AML-193 (cell line): ENCODE measurements at regions not wholly inside any gene's neighbourhood (a gene's known extent, or its start where the extent isn't known, plus 50 kb on each side); places are given as distances from the start of the nearest gene placed in this dataset.
"Not testable (repeated sequence)": the region's sequence is repeated elsewhere in the genome, so short reads cannot be mapped to it uniquely, and the experiment has no call there.

Source experiments
- DNase-seq, 2 experiments: peaks; one replicate each; lab custom pipeline; 2025; lab: John Stamatoyannopoulos, UW

DNA sequence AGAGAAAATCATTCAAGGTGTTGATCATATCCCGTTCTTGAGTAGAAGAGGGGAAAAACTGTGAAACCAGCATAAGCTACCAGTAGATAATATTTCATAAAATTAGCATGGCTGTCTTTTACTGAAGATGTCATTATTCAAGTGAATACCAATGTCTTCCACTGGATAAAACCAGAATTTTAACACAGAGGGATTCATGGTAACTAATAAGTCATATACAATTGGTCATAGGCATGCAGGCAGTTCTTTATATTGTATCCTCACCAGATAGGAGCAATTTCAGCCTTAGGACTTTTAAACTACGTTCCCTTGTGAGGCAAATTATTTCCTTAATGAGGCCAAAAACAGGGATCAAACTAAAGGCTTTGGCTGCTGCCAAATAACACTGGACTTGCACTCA lies 202.3 kb upstream of the PITRM1 start:
- no peak for DNase-seq

DNA sequence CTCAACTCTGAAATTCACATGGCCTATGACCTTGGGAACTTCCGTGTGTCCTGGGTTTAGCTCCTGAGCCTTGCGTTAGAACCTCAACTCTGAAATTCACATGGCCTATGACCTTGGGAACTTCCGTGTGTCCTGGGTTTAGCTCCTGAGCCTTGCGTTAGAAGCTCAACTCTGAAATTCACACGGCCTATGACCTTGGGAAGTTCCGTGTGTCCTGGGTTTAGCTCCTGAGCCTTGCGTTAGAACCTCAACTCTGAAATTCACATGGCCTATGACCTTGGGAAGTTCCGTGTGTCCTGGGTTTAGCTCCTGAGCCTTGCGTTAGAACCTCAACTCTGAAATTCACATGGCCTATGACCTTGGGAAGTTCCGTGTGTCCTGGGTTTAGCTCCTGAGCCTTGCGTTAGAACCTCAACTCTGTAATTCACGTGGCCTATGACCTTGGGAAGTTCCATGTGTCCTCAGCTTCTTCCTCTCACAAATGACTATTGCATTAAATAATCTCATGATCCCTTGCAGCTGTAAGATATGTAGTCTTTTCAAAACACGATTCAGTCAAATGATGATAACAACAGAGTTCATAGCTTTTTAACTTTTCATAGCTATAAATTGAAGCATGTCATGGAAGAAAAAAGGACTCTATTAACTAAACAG lies 200.9 kb upstream of the PITRM1 start:
- DNase-seq: not testable (repeated sequence)

DNA sequence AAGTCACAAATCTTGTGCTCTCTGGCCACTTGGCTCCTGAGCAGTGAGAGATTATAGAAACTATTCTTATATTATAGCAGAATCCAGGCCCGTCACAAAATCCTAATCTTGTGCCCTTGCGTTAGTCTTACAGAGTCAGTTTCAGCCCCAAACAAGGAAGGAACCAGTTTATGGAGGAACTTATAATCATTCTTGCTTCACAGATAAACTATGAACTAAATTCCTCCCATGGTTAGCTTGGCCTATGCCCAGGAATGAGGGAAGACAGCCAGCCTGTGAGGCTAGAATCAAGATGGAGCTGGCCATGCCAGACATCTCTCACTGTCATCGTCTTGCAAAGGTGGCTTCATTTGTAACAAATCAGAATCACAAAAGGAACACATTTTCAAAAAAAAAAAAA lies 199.7 kb upstream of the PITRM1 start:
- no peak for DNase-seq

DNA sequence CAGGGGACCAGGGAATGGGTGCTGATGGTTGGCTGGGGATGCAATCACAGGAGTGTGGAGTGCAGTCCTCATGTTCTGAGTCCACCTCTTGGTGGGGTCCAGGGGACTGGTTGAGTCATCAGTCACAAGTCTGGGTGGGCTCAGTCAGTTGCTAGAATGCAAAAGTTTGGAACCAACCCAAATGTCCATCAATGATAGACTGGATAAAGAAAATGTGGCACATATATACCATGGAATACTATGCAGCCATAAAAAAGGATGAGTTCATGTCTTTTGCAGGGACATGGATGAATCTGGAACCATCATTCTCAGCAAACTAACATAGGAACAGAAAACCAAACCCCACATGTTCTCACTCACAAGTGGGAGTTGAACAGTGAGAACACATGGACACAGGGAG lies 199.0 kb upstream of the PITRM1 start:
- not testable (repeated sequence) for DNase-seq

DNA sequence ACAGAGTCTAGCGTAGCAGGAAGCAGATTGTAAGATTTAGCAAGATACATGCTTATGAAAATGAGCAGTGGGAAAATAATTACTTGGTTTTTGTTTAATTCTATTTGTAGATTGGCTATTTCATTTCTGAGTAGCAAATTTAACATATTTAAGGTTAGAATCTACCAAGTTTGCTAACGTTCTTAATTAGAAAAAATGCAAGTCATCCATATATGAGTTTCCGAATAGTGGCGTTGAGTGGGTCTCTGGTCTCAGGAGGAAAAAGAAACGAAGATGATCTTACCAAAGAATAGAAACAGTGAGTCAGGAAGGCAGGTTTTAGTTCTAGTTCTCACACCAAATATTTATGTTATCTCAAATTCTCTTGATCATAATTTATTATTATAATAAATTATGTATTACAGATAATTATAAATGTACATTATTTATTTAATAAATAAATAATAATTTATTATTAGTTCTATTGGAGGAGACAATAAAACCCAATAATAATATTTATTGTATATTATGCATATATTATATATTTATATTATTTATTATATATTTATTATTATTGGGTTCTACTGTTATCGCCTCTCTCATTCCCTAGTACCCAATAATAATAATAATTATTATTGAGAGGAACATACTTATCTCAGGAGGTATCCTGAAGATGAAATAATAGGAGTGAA lies 194.3 kb upstream of the PITRM1 start:
- no peak for DNase-seq

DNA sequence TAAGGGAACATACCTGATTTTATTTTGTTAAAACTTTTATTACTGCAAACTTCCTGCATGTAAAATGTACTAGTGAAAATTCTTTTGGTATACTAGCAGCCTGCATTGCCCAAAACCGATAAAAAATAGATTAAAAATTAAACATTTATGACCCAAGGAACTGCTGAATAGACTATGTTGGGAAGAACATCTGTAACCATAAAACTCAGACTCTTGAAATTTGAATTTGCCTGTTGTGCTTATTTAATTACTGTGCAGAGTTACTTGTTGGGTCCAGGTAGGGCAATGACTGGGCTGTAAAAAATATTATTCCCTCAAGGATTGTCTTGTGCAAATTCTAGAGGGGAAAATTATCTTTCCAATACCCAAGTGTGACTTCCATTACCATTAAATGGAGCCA lies 193.5 kb upstream of the PITRM1 start:
- no peak for DNase-seq

DNA sequence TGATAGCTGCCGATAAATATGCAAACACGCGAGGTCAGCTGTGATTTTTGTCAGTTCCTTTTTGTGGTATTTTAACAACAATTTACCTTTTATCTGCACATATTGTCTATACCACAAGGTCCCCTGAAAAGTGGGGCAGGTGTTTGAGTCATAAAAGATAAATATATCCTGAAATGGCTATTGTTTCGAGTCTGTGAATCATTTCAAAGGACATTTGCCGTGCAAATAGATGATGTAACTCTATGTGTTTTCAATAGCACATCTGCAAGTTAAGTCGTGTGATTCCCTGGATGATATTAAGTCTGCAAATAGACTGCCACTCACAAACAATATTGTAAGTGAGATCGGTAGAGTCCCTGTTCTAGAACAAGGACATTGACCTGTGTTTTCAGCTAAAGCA lies 193.0 kb upstream of the PITRM1 start:
- DNase-seq: no peak

DNA sequence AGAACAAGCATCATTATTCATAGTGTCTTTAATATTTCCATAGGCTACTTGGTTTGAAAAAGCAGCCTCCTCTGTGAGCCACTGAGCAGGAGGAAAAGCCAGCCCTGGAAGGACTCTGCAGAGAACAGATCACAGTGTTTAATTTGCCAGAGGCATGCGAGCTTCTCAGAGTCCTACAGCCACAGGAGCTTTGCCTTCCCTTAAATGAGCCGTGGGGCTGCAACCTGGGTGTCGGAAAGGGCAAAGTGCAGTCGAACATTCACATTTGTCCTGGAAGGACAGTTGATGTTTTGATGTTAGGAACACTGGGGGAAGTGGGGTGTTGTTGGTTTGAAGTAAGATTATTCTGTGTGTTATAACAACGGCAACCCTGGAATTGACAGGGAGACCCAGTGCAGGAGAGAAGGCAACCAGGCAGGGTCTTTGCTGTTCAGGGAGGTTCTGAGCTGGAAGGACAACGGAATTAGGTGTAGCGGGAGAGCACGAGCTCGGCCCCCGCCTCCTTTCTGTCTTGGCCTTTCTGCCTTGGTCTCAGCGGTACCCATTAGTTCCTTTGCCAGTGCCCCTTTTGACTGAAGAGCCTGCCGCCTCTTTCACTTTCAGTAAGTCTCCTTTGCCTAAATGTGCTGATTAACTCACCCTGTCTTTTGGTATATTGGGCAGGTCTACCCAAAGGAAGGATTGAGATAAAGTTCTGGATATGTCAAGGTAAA lies 192.3 kb upstream of the PITRM1 start:
- no peak for DNase-seq

DNA sequence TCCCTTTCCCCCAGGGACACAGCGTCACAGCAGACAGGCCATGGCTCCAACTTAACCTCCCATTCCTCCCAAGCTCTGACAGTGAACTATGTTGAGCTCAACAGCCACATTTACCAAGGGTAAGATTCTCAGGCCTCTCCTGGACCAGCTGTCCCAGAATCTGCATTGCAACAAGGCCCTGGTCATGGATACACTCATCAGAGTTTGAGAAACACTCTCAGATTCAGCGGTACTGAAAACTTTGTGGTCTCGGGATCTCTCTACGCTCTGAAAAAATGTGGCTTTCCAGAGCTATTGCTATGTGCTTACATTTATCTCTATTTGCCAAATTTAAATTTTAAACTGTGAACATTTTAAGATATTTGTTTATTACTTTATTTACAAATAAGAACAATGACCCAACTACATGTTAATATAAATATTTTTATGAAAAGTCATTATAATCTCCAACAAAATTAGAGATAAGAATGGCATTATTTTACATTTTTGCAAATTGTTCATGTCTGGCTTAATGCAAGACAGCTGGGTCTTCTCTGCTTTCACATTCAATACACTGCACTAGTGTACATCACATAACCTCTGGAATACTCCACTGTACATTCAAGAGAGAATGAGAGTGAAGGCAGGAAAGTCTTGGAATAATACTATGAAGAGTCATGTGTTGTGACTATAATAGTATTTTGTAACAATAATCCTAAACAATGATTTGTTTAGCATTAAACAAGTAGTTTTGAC lies 190.9 kb upstream of the PITRM1 start:
- DNase-seq: no peak

DNA sequence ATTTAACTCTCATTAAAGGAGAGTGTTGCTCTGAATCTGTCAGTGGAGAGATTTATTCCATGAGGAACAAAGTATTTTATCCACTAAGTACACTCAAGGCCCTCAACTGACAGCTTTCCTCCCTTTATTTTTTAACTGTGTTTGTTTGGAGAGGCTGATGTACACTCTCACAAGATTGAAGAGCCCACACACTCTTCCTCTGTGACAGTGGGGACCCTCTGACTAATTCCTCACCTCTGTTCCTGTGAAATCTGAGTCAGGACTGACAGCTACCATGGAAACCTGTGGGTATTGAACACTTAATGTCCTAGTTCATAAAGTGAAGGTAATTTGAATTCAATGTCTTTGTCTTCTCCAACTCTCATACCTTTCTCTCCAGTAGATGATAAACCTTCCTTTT lies 189.8 kb upstream of the PITRM1 start:
- DNase-seq: no peak

DNA sequence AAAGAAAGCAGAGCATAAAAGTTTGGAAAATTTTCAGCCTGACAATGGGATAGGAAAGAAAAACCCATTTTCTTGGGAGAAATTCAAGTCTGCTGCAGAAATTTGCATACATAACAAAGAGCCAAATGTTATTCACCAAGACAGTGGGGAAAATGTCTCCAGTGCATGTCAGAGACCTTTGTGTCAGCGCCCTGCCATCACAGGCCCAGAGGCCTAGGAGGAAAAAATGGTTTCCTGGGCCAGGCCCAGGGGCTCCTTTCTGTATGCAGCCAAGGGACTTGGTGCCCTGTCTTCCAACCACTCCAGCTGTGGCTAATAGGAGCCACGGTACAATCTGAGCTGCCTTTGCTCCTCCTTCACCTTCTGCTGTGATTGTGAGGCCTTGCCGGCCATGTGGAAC lies 189.1 kb upstream of the PITRM1 start:
- DNase-seq: no peak

DNA sequence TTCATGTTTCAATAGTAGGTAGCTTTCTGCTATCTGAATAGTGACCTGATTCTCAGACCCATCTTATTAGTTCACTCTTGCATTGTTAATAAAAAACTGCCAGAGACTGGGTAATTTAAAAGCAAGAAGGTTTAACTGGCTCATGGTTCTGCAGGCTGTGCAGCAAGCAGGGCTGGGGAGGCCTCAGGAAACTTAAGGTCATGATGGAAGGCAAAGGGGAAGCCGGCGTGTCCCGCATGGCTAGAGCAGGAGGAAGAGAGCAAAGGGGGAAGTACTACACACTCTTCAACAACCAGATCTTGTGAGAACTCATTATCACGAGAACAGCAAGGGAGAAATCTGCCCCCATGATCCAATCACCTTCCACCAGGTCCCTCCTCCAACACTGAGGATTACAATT lies 185.2 kb upstream of the PITRM1 start:
- no peak for DNase-seq

DNA sequence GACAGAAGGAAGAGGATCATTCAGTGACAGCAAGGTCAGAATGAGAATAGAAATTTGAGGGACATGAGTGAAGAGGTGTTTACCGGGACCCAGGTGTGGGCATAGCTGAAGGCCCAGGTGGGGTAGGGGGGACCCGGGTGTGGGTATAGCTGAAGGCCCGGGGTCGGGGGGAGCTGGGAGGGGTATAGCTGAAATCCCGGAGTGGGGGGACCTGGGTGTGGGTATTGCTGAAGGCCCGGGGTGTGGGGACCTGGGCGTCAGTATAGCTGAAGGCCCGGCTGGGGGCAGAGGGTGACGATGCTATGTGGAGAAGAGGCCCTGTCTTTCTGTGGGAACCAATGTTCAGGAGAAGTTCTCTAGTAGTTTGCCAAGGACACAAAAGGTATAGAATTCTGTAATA lies 183.0 kb upstream of the PITRM1 start:
- DNase-seq: no peak

DNA sequence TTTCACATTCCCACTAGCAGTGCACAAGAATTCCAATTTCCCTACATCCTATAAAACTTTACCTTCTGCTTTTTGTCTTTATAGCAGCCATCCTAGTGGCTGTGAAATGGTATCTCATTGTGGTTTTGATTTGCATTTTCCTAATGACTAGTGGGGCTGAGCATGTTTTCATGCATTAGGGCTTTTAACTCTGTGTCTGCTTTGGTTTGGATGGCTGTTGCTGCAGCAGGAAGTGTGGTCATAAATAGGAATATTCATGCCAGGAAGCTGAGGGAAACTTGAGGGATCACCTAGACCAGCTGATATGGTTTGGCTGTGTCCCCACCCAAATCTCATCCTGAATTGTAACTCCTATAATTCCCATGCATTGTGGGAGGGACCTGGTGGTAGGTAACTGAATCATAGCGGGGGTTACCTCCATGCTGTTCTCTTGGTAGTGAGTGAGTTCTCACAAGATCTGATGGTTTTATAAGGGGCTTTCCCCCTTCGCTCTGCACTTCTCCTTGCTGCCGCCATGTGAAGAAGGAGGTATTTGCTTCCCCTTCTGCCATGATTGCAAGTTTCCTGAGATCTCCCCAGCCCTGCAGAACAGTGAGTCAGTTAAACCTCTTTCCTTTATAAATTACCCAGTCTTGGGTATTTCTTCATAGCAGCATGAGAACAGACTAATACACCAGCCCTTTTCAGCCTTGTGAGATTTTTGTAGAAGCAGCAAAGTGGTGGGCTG lies 181.8 kb upstream of the PITRM1 start:
- DNase-seq: no peak

DNA sequence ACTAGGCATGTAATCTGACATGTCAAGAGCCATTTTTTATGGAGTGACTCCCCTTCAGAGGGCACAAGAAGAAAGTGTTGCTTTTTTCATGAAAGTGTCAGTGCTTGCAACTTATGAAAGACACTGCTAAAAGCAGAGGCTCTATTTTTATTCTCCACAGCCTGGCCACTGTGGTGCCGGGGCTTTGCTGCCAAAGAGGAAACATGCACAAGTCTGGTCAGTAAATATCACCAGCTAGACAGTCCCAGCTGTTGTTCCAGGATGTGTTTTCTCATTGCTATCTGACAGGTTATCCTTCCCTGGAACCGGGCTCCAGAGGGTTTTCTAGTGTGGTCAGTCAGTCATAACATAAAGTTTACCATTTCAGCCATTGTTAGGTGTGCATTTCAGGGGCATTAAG lies 180.7 kb upstream of the PITRM1 start:
- DNase-seq: no peak

DNA sequence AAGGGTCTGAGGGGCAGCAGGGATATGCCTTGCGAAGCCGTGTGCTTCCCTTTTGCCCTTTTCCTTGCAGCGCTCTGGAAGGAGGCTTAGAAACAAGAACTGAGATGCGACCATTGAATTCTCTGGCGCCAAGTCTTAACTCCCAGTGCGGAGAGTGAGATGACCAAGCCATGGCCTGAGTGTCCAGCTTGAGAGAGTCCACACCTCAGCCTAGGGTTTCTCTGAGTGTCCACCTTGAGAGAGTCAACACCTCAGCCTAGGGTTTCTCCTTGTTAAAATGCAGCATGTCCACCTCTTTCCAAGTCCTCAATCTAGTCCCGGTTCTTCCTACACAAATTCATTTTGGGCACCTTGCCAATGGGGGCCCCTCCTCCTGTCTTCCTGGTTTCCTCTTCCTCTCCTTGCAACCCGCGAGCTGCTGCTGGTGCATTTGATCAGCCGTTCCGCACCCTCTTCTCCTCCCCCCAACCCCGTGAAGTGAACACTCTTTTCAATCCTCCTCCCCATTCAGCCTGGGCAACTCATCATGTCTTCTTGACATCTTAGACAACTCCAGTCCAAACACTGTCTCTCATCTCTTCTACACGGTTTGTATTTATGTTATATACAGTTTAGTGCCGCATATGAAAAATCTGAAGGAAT lies 178.2 kb upstream of the PITRM1 start:
- no peak for DNase-seq

DNA sequence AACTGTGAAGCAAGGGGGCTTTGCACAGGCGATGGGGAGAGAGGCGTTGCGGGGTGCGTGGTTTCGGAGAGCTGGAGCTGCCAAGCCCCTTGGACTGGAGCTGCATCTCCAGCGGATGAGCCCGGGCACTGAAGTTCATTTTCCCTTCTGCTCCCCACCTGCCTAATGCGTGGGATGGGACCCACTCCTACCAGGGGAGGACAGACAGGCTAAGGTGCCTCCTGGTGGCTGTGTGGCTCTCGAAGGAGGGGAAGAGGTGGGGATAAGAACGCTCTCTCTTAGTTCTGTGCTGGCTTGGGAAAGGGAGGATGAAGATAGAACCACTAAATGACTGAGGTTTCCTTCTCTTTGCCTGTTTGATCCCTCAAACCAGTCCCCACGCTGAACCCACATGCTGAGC lies 177.6 kb upstream of the PITRM1 start:
- no peak for DNase-seq

DNA sequence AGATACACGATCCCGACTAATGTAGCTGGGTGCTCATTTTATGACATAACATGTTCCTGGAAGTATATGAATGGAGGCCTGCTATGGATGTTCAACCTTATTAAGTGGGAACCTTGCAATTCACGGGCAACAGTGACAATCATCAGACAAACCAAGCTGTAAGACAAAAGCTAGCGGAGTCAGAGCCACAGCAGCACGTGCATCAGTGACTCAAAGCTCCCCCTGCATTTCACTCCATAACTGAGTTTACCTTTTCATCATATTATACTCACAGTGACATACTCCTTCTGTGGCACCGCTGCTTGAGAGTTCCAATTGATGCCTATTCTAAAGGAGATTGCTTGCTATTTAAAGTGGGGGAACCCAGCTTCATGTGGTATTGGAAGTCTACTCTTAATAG lies 176.0 kb upstream of the PITRM1 start:
- no peak for DNase-seq

DNA sequence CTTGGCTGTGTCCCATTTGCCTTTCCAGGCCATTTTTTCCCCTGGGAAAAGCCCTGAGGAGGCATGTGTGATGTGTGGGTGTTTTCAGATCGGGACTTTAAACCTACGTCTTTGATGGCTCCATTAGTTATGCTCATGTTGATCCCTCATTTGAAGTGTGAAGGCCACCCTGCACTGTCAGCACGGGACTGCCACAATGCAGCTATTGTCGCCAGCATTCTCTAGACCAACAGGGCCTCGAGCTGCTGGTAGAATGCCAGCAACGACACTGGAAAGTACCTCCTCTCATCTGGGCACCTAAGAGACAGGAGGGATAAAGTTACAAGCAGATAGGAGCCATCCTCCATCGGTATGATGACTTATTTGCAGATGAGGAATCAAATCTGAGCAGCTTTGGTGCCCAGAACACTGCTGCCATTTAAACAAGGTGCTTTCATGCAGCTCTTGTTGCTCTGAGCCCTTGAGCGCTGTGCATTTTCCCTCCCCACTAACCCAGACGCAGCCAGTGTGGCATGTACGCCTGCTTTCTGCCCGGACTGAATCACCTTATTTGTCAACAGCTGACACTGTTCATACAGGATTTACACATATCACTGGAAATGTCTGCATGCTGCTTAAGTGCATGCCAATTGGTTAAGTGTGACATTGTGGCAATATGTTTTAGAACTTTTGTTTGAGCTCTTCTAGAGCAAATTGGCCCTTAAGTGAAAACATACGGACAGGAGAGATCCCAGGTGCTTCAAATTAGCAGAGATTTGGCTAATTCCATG lies 175.0 kb upstream of the PITRM1 start:
- no peak for DNase-seq

DNA sequence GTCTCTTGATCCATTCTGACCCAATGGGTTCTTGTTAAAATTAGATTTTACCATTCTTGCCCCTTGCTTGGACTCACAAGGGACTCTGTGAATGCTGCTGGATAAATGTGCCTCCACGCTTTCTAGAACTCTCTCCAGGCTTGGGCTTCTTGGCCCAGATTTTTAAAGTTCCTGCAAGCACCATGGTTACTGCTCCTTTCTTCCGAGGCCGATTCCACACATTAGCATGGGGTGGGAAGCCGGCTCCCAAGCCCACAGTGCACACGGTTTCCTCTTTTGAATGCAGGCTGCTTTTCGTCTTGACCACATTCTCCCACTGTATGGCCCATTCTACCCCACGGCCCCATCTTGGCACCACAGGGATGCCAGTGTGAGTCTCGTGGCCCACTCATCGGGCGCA lies 174.3 kb upstream of the PITRM1 start:
- DNase-seq: no peak

DNA sequence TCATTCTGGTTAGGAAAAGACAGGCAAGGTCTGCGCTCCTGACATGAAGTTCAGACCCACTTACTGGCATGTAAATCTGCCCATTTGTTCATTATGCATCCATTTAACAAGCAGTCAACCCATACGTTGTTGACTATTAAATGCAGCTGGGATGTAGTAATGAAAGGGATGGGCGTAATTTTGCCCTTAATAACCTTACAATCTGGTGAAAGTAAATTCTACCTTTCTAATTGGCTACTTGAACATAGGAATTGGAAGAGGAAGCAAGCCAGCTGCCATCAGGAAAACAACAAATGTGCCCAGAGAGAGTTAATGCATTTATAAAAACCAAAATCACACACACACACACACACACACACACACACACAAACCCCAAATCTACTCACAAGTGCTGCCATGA lies 170.2 kb upstream of the PITRM1 start:
- no peak for DNase-seq
